HEK293 (cell line): ENCODE measurements at regions not wholly inside any gene's neighbourhood (a gene's known extent, or its start where the extent isn't known, plus 50 kb on each side); places are given as distances from the start of the nearest gene placed in this dataset.

Source experiments
- CTCF ChIP-seq: fragments of 450-650 bp; formaldehyde crosslinking; IDR thresholded peaks from 2 replicates; pipeline ENCODE4 v1.5.1; 2016; ENCODE audit warnings: missing biosample characterization, missing genetic modification characterization
- ZBTB26 ChIP-seq: fragments of 450-650 bp; formaldehyde crosslinking; optimal IDR thresholded peaks from 2 replicates; pipeline ENCODE3; 2016; ENCODE audit warnings: missing biosample characterization, mild to moderate bottlenecking, missing genetic modification characterization
- ZFP3 ChIP-seq: fragments of 450-650 bp; formaldehyde crosslinking; IDR thresholded peaks from 2 replicates; pipeline ENCODE4 v1.5.1; 2016; ENCODE audit warnings: low read depth, missing biosample characterization, missing genetic modification characterization
- ZNF169 ChIP-seq: fragments of 450-650 bp; formaldehyde crosslinking; IDR thresholded peaks from 2 replicates; pipeline ENCODE4 v1.5.1; 2016; ENCODE audit warnings: missing biosample characterization, missing genetic modification characterization
- ZNF501 ChIP-seq: fragments of 450-650 bp; formaldehyde crosslinking; IDR thresholded peaks from 2 replicates; pipeline ENCODE4 v1.5.1; 2016; ENCODE audit warnings: missing biosample characterization, missing genetic modification characterization

- TF ChIP-seq ZBTB26 (tag by site-specific recombination) (no peak), CTCF (tag by site-specific recombination) (no peak), ZFP3 (tag by site-specific recombination) (no peak), ZNF501 (no peak), ZNF169 (no peak)
Observed at GRCh38 chr15:94610069-94610468, 378.7 kb downstream of the MCTP2 start.
